Tibial nerve (tissue), 4 donors: ENCODE measurements at regions not wholly inside any gene's neighbourhood (a gene's known extent, or its start where the extent isn't known, plus 50 kb on each side); places are given as distances from the start of the nearest gene placed in this dataset.

Experiments
- DNase-seq, 2 donors: peaks; one replicate each; pipeline ENCODE4 v3.0.0-alpha.2; 2019; ENCODE audit warnings: low spot score in 2 of 2
- H3K27ac ChIP-seq, 4 donors: fragments of 200-600 bp; sonication (generic) in 3 of 4; one replicate each; pipeline ENCODE4 v1.5.1; 2017 to 2019; ENCODE audit warnings: mild to moderate bottlenecking in 1 of 4
- H3K27me3 ChIP-seq, 2 donors: fragments of 200-600 bp; sonication (generic) in 1 of 2; one replicate each; pipeline versions ENCODE4 v1.5.1 to v1.6.0; 2017 to 2019
- H3K36me3 ChIP-seq, 3 donors: fragments of 200-600 bp; sonication (generic); one replicate each; pipeline ENCODE4 v1.5.1; 2018 to 2019
- H3K4me1 ChIP-seq, 4 donors: fragments of 200-600 bp; sonication (generic) in 3 of 4; one replicate each; pipeline ENCODE4 v1.5.1; 2017 to 2019
- H3K4me3 ChIP-seq, 4 donors: fragments of 200-600 bp; sonication (generic) in 3 of 4; one replicate each; pipeline ENCODE4 v1.5.1; 2017 to 2019; ENCODE audit warnings: mild to moderate bottlenecking in 1 of 4, moderate library complexity in 1 of 4
- H3K9me3 ChIP-seq, 4 donors: fragments of 200-600 bp; sonication (generic) in 3 of 4; one replicate each; pipeline ENCODE4 v1.5.1; 2017 to 2019
- CTCF ChIP-seq, 5 experiments: fragments of 200-600 bp in 3 of 5; fragments of 450-650 bp in 2 of 5; sonication (generic) in 3 of 5; IDR thresholded peaks; one replicate each; pipeline ENCODE4 v1.5.1; 2016 to 2019; ENCODE audit warnings: antibody characterized with exemption in 5 of 5, mild to moderate bottlenecking in 3 of 5, moderate library complexity in 2 of 5
- EP300 ChIP-seq, 2 donors: sonication (generic); formaldehyde crosslinking; IDR thresholded peaks; one replicate each; pipeline ENCODE4 v1.6.1; 2017; ENCODE audit warnings: antibody characterized with exemption in 2 of 2, mild to moderate bottlenecking in 1 of 2
- POLR2A ChIP-seq, 2 donors: fragments of 450-650 bp; IDR thresholded peaks; one replicate each; pipeline ENCODE4 v1.6.1; 2017; ENCODE audit warnings: antibody characterized with exemption in 2 of 2, mild to moderate bottlenecking in 2 of 2, moderate library complexity in 2 of 2
- WGBS, 2 donors: methylation state at CpG; one replicate each; pipeline ENCODE4 v1.1.5; 2018; 5-methylcytosine and 5-hydroxymethylcytosine counted together

DNA sequence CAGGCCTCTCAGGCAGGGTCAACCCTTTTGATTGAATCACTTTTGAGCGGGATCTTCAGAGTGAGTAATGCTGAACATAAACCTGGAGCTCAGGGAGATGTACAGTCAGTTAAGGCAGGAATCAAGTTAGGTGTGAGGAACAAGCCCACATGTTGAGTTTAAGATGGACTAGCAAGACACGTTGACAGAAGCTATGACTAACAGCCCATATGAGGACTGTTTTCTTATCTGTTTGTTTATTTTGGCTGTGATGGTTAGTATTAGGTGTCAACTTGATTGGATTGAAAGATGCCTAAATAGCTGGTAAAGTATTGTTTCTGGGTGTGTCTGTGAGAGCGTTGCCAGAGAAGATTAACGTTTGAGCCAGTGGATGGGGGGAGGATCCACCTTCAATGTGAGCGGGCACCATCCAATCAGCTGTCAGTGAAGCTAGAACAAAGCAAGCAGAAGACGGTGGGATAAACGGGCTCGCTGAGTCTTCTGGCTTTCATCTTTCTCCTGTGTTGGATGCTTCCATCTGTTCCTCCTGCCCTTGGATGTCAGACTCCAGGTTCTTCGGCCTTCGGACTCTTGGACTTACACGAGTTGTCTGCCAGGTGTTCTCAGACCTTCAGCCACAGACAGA, 232.3 kb upstream of the STAC start:
- H3K9me3 ChIP-seq = no peaks in the 10 kb centered on the region
- no peak for DNase-seq
- no peaks in the 10 kb centered on the region for H3K27me3 ChIP-seq
- no peak for TF ChIP-seq POLR2A (IDR thresholded peaks at IDR 0.05)
- no peak for TF ChIP-seq CTCF (IDR thresholded peaks at IDR 0.05)
- no peak for TF ChIP-seq EP300 (IDR thresholded peaks at IDR 0.05)
- 86 to 91% methylated on average over 11 of the region's 11 CpGs for WGBS, 2 donors
- no peak overlapping the region for H3K4me3 ChIP-seq
- no peaks in the 10 kb centered on the region for H3K4me1 ChIP-seq
- H3K36me3 ChIP-seq = no peaks in the 10 kb centered on the region
- no peak overlapping the region for H3K27ac ChIP-seq

DNA sequence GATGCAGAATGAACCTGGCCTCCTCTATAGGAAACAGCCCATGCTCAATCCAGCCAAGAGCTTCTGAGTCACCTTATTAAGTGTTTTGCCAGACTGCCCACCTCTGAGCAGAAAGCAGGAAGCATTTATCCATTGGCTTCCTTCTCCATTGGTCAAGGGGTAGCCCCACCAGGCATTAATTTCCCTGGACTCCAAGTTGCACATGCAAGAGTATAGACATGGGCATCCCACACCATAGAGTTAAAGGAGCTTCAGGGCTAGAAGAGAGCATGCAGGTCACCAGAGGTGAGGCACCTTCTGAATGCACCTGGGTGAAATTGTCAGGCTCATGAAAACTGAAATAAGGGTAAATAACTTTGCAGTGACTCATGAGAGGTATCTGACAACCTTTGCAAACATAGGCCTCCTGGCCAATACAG, 230.8 kb upstream of the STAC start:
- no peaks in the 10 kb centered on the region for H3K27me3 ChIP-seq
- H3K4me3 ChIP-seq = no peak overlapping the region
- no peaks in the 10 kb centered on the region for H3K4me1 ChIP-seq
- no peak for DNase-seq
- H3K36me3 ChIP-seq = no peaks in the 10 kb centered on the region
- no peaks in the 10 kb centered on the region for H3K9me3 ChIP-seq
- H3K27ac ChIP-seq = no peak overlapping the region
- no peak for TF ChIP-seq CTCF (IDR thresholded peaks at IDR 0.05)
- TF ChIP-seq EP300 (IDR thresholded peaks at IDR 0.05) = no peak
- TF ChIP-seq POLR2A (IDR thresholded peaks at IDR 0.05) = no peak

DNA sequence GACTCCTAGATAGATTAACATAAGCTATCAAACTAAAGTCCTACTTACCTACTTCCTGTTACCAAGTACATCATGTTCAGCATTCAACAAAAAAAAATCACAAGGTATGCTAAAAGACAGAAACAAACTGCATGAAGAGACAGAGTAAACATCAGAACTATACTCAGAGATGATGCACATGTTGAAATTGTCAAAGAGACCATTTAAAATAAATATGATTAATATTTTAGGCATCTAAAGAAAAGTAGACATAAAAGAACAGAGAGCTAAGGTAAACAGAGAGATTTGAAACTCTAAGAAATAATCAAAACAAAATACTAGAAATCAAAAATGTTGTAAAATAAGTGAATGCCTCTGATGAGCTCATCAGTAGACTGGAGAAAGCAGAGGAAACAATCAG, 224.8 kb upstream of the STAC start:
- H3K27ac ChIP-seq = no peak overlapping the region
- H3K36me3 ChIP-seq = no peaks in the 10 kb centered on the region
- no peak for DNase-seq
- no peak overlapping the region for H3K4me3 ChIP-seq
- no peaks in the 10 kb centered on the region for H3K9me3 ChIP-seq
- H3K4me1 ChIP-seq = no peaks in the 10 kb centered on the region
- H3K27me3 ChIP-seq = no peaks in the 10 kb centered on the region
- TF ChIP-seq CTCF (IDR thresholded peaks at IDR 0.05) = no peak
- TF ChIP-seq POLR2A (IDR thresholded peaks at IDR 0.05) = no peak
- no peak for TF ChIP-seq EP300 (IDR thresholded peaks at IDR 0.05)

DNA sequence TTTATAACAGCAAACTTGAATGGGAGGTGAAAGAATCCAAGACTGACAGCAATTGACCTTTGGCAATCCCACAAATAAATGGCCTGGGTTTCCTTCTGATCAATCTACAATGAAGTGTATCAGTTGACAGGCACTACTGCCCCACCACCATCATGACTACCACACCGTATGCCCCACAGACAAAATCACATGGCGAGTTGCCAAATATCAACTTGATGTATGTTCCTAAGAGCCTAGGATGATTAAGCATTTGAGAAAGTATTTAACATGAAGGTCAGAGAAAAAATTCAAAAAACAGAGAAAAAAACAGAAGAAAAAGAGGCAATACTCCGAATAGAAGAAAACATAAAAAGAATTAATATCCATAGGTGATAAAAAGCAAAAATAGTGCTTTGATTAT, 215.9 kb upstream of the STAC start:
- no peaks in the 10 kb centered on the region for H3K27me3 ChIP-seq
- H3K9me3 ChIP-seq = no peaks in the 10 kb centered on the region
- no peaks in the 10 kb centered on the region for H3K4me1 ChIP-seq
- no peak overlapping the region for H3K27ac ChIP-seq
- WGBS, 2 donors = 66 to 71% methylated on average over 3 of the region's 3 CpGs
- no peak overlapping the region for H3K4me3 ChIP-seq
- TF ChIP-seq POLR2A (IDR thresholded peaks at IDR 0.05) (no peak), CTCF (IDR thresholded peaks at IDR 0.05) (no peak), EP300 (IDR thresholded peaks at IDR 0.05) (no peak)
- no peak for DNase-seq
- H3K36me3 ChIP-seq = no peaks in the 10 kb centered on the region

GRCh38 chr3:36165509-36166290, 214.6 kb upstream of the STAC start:
- no peak for TF ChIP-seq EP300 (IDR thresholded peaks at IDR 0.05)
- no peak for TF ChIP-seq CTCF (IDR thresholded peaks at IDR 0.05)
- TF ChIP-seq POLR2A (IDR thresholded peaks at IDR 0.05) = no peak
- WGBS, 2 donors = 28 to 42% methylated on average over 3 of the region's 3 CpGs
- Histone ChIP-seq H3K4me3 (no peak overlapping the region), H3K36me3 (no peaks in the 10 kb centered on the region), H3K4me1 (no peaks in the 10 kb centered on the region), H3K27ac (no peak overlapping the region), H3K9me3 (no peaks in the 10 kb centered on the region), H3K27me3 (no peaks in the 10 kb centered on the region)
- DNase-seq = no peak
